Activated CD4-positive, alpha-beta T cell treated with anti-CD3 and anti-CD28 coated beads, Interleukin-2, Interleukin-4, amounts not matched to agents 100 ng/mL and 50 ng/mL, durations not matched to agents 16 hours and 8 hours (primary cell): ENCODE measurements at regions not wholly inside any gene's neighbourhood (a gene's known extent, or its start where the extent isn't known, plus 50 kb on each side); places are given as distances from the start of the nearest gene placed in this dataset.
"Not testable (repeated sequence)": the region's sequence is repeated elsewhere in the genome, so short reads cannot be mapped to it uniquely, and the experiment has no call there.

Source experiments
- DNase-seq: peaks from one replicate; pipeline ENCODE4 v3.0.0-alpha.2; 2020; ENCODE audit warnings: low spot score

- DNase-seq: no peak
Observed at GRCh38 chr4:29708473-29708872, 1011.7 kb upstream of the PCDH7 start.

- no peak for DNase-seq
Observed at GRCh38 chr4:29710519-29710918, 1009.6 kb upstream of the PCDH7 start.

GRCh38 chr4:29711226-29711625, 1008.9 kb upstream of the PCDH7 start:
- DNase-seq: no peak

- no peak for DNase-seq
Observed at GRCh38 chr4:29717287-29718057, 1002.7 kb upstream of the PCDH7 start.

- no peak for DNase-seq
Observed at GRCh38 chr4:29718136-29718535, 1002.0 kb upstream of the PCDH7 start.

- no peak for DNase-seq
Observed at GRCh38 chr4:29722253-29722652, 997.9 kb upstream of the PCDH7 start.

GRCh38 chr4:29726938-29727337, 993.2 kb upstream of the PCDH7 start:
- DNase-seq: no peak

- DNase-seq: no peak
Observed at GRCh38 chr4:29734343-29735213, 985.6 kb upstream of the PCDH7 start.

- no peak for DNase-seq
Observed at GRCh38 chr4:29756966-29757365, 963.2 kb upstream of the PCDH7 start.

GRCh38 chr4:29762151-29762550, 958.0 kb upstream of the PCDH7 start:
- no peak for DNase-seq

- no peak for DNase-seq
Observed at GRCh38 chr4:29770627-29771026, 949.5 kb upstream of the PCDH7 start.

- DNase-seq: not testable (repeated sequence)
Observed at GRCh38 chr4:29788123-29788522, 932.0 kb upstream of the PCDH7 start.

GRCh38 chr4:29805245-29805644, 914.9 kb upstream of the PCDH7 start:
- no peak for DNase-seq

- no peak for DNase-seq
Observed at GRCh38 chr4:29805916-29806480, 914.2 kb upstream of the PCDH7 start.

GRCh38 chr4:29817961-29818360, 902.2 kb upstream of the PCDH7 start:
- no peak for DNase-seq

- DNase-seq: no peak
Observed at GRCh38 chr4:29829067-29829466, 891.1 kb upstream of the PCDH7 start.

- no peak for DNase-seq
Observed at GRCh38 chr4:29852537-29852936, 867.6 kb upstream of the PCDH7 start.

GRCh38 chr4:29853833-29854232, 866.3 kb upstream of the PCDH7 start:
- no peak for DNase-seq

GRCh38 chr4:29861307-29861706, 858.9 kb upstream of the PCDH7 start:
- no peak for DNase-seq

GRCh38 chr4:29867412-29867811, 852.8 kb upstream of the PCDH7 start:
- no peak for DNase-seq

- no peak for DNase-seq
Observed at GRCh38 chr4:29900336-29900735, 819.8 kb upstream of the PCDH7 start.

GRCh38 chr4:29908276-29908675, 811.9 kb upstream of the PCDH7 start:
- no peak for DNase-seq

GRCh38 chr4:29927895-29928294, 792.3 kb upstream of the PCDH7 start:
- no peak for DNase-seq
